ENCODE measurements at regions not wholly inside any gene's neighbourhood (a gene's known extent, or its start where the extent isn't known, plus 50 kb on each side); places are given as distances from the start of the nearest gene placed in this dataset.

GRCh38 chr11:79522626-79523025 is 81.8 kb upstream of the TENM4 start:
- no peak for TF ChIP-seq POLR2A (IDR thresholded peaks at IDR 0.05; ENCODE audit: low read depth, low read length)
- no peak for TF ChIP-seq POLR2AphosphoS5 (IDR thresholded peaks at IDR 0.05; ENCODE audit: low read depth, low read length)
- TF ChIP-seq TAF1 (IDR thresholded peaks at IDR 0.05; ENCODE audit: borderline replicate concordance, low read depth, low read length): no peak

Measured in GM12892 (cell line).